BE2C (cell line): ENCODE measurements at regions not wholly inside any gene's neighbourhood (a gene's known extent, or its start where the extent isn't known, plus 50 kb on each side); places are given as distances from the start of the nearest gene placed in this dataset.

Source experiments
- DNase-seq: peaks from one replicate; pipeline ENCODE4 v3.0.0-alpha.2; 2020
- H3K27me3 ChIP-seq: fragments of 250-450 bp; sonication (Bioruptor Pico); 2 replicates; pipeline ENCODE4 v1.5.1; 2020; ENCODE audit warnings: mild to moderate bottlenecking
- H3K36me3 ChIP-seq: fragments of 250-450 bp; sonication (Bioruptor Pico); 2 replicates; pipeline ENCODE4 v1.5.1; 2020; ENCODE audit warnings: mild to moderate bottlenecking
- H3K4me1 ChIP-seq: fragments of 250-450 bp; sonication (Bioruptor Pico); 2 replicates; pipeline ENCODE4 v1.5.1; 2020
- H3K4me3 ChIP-seq: 2 replicates; pipeline ENCODE4 v1.5.1; 2011; ENCODE audit warnings: low read depth, low read length
- H3K9me3 ChIP-seq: fragments of 250-450 bp; sonication (Bioruptor Pico); 2 replicates; pipeline ENCODE4 v1.5.1; 2020
- CTCF ChIP-seq: IDR thresholded peaks from 2 replicates; pipeline ENCODE4 v1.5.1; 2012; ENCODE audit warnings: mild to moderate bottlenecking, low read depth, low read length

- peaks cover 29% of the 10 kb centered on the region for H3K4me1 ChIP-seq
- no peak for DNase-seq
- no peaks in the 10 kb centered on the region for H3K36me3 ChIP-seq
- no peak for TF ChIP-seq CTCF
- no peaks in the 10 kb centered on the region for H3K9me3 ChIP-seq
- H3K27me3 ChIP-seq, result no peaks in the 10 kb centered on the region
- H3K4me3 ChIP-seq, result no peak overlapping the region
Measured at GRCh38 chr4:153140294-153140693, 63.9 kb upstream of the TRIM2 start.

DNA sequence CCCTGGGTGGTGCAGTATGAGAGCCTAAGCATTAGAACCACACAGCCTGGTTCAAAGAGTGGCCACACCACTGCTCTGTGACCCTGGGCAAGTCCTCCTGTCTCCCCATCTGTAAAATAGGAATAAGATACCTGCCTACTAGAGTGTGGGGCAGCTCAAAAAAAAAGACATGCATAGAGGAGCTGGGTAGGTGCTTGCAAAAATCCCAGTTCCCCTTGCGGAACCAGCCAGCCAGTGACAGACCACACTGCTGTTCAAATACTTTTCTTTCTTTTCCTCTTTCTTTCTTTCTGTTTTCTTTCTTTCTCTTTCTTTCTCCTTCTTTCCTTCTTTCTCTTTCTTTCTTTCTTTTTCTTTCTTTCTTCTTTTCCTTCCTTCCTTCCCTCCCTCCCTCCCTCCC is 63.0 kb upstream of the TRIM2 start:
- Histone ChIP-seq H3K9me3 (no peaks in the 10 kb centered on the region), H3K4me3 (no peak overlapping the region), H3K4me1 (peaks cover 29% of the 10 kb centered on the region), H3K27me3 (no peaks in the 10 kb centered on the region), H3K36me3 (no peaks in the 10 kb centered on the region)
- no peak for TF ChIP-seq CTCF
- no peak for DNase-seq

GRCh38 chr4:153142700-153143438 is 61.4 kb upstream of the TRIM2 start:
- H3K4me1 ChIP-seq, result peaks cover 28% of the 10 kb centered on the region
- no peaks in the 10 kb centered on the region for H3K27me3 ChIP-seq
- peak; percentile 87 for DNase-seq
- H3K36me3 ChIP-seq, result no peaks in the 10 kb centered on the region
- peak overlapping the region; percentile 42 for H3K4me3 ChIP-seq
- TF ChIP-seq CTCF, result peak; percentile 92
- no peaks in the 10 kb centered on the region for H3K9me3 ChIP-seq

DNA sequence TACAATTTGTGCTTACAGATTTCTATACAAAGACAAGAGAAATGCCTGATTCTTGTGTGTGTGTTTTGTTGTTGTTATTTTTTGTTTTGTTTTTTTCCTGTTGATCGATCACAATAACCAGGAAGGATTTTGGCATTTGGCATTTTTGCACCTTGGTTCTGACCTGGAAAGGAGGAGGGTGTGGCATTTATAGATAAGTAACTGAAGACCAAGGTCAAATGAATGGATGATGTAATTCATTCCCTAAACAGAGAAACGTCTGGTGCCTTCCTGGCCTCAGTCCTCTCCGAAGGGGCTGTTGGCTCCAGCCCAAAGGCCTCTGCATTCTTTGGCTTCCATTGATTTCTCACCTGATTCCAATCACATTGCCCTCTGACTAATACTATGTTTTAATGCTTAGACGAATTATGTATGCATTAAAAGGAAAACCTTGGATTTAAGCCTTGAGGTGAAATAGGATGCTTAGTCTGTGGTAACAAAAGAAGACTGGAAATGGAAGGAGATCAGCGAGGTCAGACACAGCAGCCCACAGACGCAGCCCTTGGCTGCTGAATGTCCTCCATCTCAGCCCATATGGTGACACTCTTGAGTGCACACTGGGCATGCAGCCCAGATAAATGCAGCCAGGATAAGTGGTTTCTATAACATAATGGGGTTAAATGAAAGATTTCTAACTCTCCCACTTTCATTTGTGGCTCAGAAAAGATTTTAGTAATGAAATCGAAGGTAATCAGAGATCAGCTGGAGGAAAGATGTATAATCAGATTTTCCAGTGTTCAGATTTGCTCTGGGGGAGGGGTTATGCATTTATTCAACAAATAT is 60.5 kb upstream of the TRIM2 start:
- H3K4me3 ChIP-seq, result peak overlapping the region; percentile 42
- H3K27me3 ChIP-seq, result no peaks in the 10 kb centered on the region
- peak; percentile 88 for DNase-seq
- H3K9me3 ChIP-seq, result no peaks in the 10 kb centered on the region
- H3K4me1 ChIP-seq, result peaks cover 24% of the 10 kb centered on the region
- no peaks in the 10 kb centered on the region for H3K36me3 ChIP-seq
- no peak for TF ChIP-seq CTCF

GRCh38 chr4:153146031-153146430 is 58.2 kb upstream of the TRIM2 start:
- no peaks in the 10 kb centered on the region for H3K36me3 ChIP-seq
- no peak for DNase-seq
- no peaks in the 10 kb centered on the region for H3K27me3 ChIP-seq
- TF ChIP-seq CTCF, result no peak
- H3K9me3 ChIP-seq, result no peaks in the 10 kb centered on the region
- no peak overlapping the region for H3K4me3 ChIP-seq
- H3K4me1 ChIP-seq, result peaks cover 18% of the 10 kb centered on the region

DNA sequence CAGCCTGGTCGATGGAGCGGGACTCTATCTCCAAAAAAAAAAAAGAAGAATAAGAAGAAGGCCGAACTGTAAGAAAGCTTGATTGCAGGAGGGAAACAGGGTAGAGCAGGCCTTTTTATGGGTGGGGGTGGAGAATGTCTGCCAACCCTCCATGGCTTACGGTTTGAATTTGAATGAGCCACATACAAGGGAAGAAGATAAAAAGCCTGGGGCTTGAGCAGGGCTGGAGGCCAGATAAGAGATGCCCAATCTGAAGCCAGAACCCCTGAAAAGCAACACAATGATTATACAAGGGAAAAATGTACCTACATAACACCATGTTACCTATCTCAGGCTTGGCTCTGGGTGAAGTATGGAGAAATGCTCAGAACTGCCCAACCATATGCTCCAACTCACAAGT is 57.3 kb upstream of the TRIM2 start:
- Histone ChIP-seq H3K4me1 (peaks cover 22% of the 10 kb centered on the region), H3K36me3 (no peaks in the 10 kb centered on the region), H3K9me3 (no peaks in the 10 kb centered on the region), H3K27me3 (no peaks in the 10 kb centered on the region), H3K4me3 (no peak overlapping the region)
- TF ChIP-seq CTCF, result no peak
- no peak for DNase-seq
